ENCODE measurements at regions not wholly inside any gene's neighbourhood (a gene's known extent, or its start where the extent isn't known, plus 50 kb on each side); places are given as distances from the start of the nearest gene placed in this dataset.

GRCh38 chr2:145423809-145424208 is 903.9 kb upstream of the ZEB2 start:
- no peak overlapping the region for H3K27ac ChIP-seq (ENCODE audit: low read length in 2 of 2)
- peaks cover 2 to 25% (median 11%) of the 10 kb centered on the region in 3 donors for H3K9me3 ChIP-seq (ENCODE audit: control extremely low read depth in 1 of 3, control insufficient read depth in 2 of 3, insufficient read depth in 1 of 3, low read length in 2 of 3)
- POLR2A ChIA-PET: no interaction called here
- WGBS (ENCODE audit: insufficient coverage): no CpG with 5 or more reads among the region's 1 CpG
- H3K27me3 ChIP-seq (replicated peaks in 1 of 4; ENCODE audit: control extremely low read depth in 1 of 4, control insufficient read depth in 3 of 4, insufficient read depth in 4 of 4, low read length in 3 of 4): peaks cover 0 to 4% (median 0%) of the 10 kb centered on the region in 4 experiments
- H3K79me2 ChIP-seq (ENCODE audit: control insufficient read depth, insufficient read depth, low read length): no peaks in the 10 kb centered on the region
- peaks cover 0 to 4% of the 10 kb centered on the region in 2 donors for H3K4me1 ChIP-seq (ENCODE audit: control insufficient read depth in 2 of 2, insufficient read depth in 2 of 2, low read length in 2 of 2)
- Mint-ChIP-seq H3K27me3 (no peaks in the 10 kb centered on the region), H3K4me3 (no peak overlapping the region), H3K9me3 (ENCODE audit: insufficient read depth) (peaks cover 12% of the 10 kb centered on the region), H3K4me1 (peaks cover 8% of the 10 kb centered on the region), H3K27ac (no peak overlapping the region)
- H3K4me3 ChIP-seq (ENCODE audit: control extremely low read depth in 1 of 5, extremely low read depth in 1 of 5, insufficient read depth in 1 of 5, low read depth in 2 of 5, low read length in 4 of 5): no peak overlapping the region
- H3K4me2 ChIP-seq (replicated peaks; ENCODE audit: low read depth, low read length, poor library complexity, severe bottlenecking): no peak overlapping the region
- intact Hi-C loops (cut with micrococcal nuclease): no loop called here
- H4K20me1 ChIP-seq (ENCODE audit: control insufficient read depth, insufficient read depth, low read length, poor library complexity, severe bottlenecking): no peaks in the 10 kb centered on the region
- no peak overlapping the region for H3K9ac ChIP-seq (ENCODE audit: low read length)
- TF ChIP-seq CTCF (IDR thresholded peaks at IDR 0.05) (no peak), EZH2 (IDR thresholded peaks at IDR 0.05; ENCODE audit: borderline replicate concordance, insufficient read depth, low read depth, low read length, poor library complexity, severe bottlenecking) (no peak)
- H2AFZ ChIP-seq (ENCODE audit: insufficient read depth, low read depth, low read length, poor library complexity, severe bottlenecking): no peak overlapping the region
- ATAC-seq (ENCODE audit: low read depth) (no peak), DNase-seq (no peak)
- CTCF ChIA-PET: no interaction called here
- H3K36me3 ChIP-seq (replicated peaks in 1 of 2; ENCODE audit: control extremely low read depth in 1 of 2, control insufficient read depth in 1 of 2, extremely low read depth in 1 of 2, insufficient read depth in 2 of 2, low read length in 1 of 2): no peaks in the 10 kb centered on the region

- H3K36me3 ChIP-seq (replicated peaks in 1 of 2; ENCODE audit: control extremely low read depth in 1 of 2, control insufficient read depth in 1 of 2, extremely low read depth in 1 of 2, insufficient read depth in 2 of 2, low read length in 1 of 2): no peaks in the 10 kb centered on the region
- ChIA-PET CTCF (no interaction called here), POLR2A (no interaction called here)
- H3K27me3 Mint-ChIP-seq: no peaks in the 10 kb centered on the region
- peaks cover 0 to 4% of the 10 kb centered on the region in 2 donors for H3K4me1 ChIP-seq (ENCODE audit: control insufficient read depth in 2 of 2, insufficient read depth in 2 of 2, low read length in 2 of 2)
- no peak overlapping the region for H3K4me2 ChIP-seq (replicated peaks; ENCODE audit: low read depth, low read length, poor library complexity, severe bottlenecking)
- H3K27ac Mint-ChIP-seq: no peak overlapping the region
- H3K9ac ChIP-seq (ENCODE audit: low read length): no peak overlapping the region
- peaks cover 8% of the 10 kb centered on the region for H3K4me1 Mint-ChIP-seq
- DNase-seq (no peak), ATAC-seq (ENCODE audit: low read depth) (no peak)
- no peak for TF ChIP-seq EZH2 (IDR thresholded peaks at IDR 0.05; ENCODE audit: borderline replicate concordance, insufficient read depth, low read depth, low read length, poor library complexity, severe bottlenecking)
- TF ChIP-seq CTCF (IDR thresholded peaks at IDR 0.05): no peak
- peaks cover 4 to 27% (median 11%) of the 10 kb centered on the region in 3 donors for H3K9me3 ChIP-seq (ENCODE audit: control extremely low read depth in 1 of 3, control insufficient read depth in 2 of 3, insufficient read depth in 1 of 3, low read length in 2 of 3)
- no peaks in the 10 kb centered on the region for H3K79me2 ChIP-seq (ENCODE audit: control insufficient read depth, insufficient read depth, low read length)
- no peak overlapping the region for H2AFZ ChIP-seq (ENCODE audit: insufficient read depth, low read depth, low read length, poor library complexity, severe bottlenecking)
- peaks cover 0 to 4% (median 0%) of the 10 kb centered on the region in 4 experiments for H3K27me3 ChIP-seq (replicated peaks in 1 of 4; ENCODE audit: control extremely low read depth in 1 of 4, control insufficient read depth in 3 of 4, insufficient read depth in 4 of 4, low read length in 3 of 4)
- H4K20me1 ChIP-seq (ENCODE audit: control insufficient read depth, insufficient read depth, low read length, poor library complexity, severe bottlenecking): no peaks in the 10 kb centered on the region
- no peak overlapping the region for H3K4me3 ChIP-seq (ENCODE audit: control extremely low read depth in 1 of 5, extremely low read depth in 1 of 5, insufficient read depth in 1 of 5, low read depth in 2 of 5, low read length in 4 of 5)
- H3K4me3 Mint-ChIP-seq: no peak overlapping the region
- H3K27ac ChIP-seq (ENCODE audit: low read length in 2 of 2): no peak overlapping the region
- no CpG with 5 or more reads among the region's 1 CpG for WGBS (ENCODE audit: insufficient coverage)
- intact Hi-C loops (cut with micrococcal nuclease): no loop called here
- peaks cover 12% of the 10 kb centered on the region for H3K9me3 Mint-ChIP-seq (ENCODE audit: insufficient read depth)
Measured at GRCh38 chr2:145422576-145422975, 902.7 kb upstream of the ZEB2 start.
